ENCODE measurements at regions not wholly inside any gene's neighbourhood (a gene's known extent, or its start where the extent isn't known, plus 50 kb on each side); places are given as distances from the start of the nearest gene placed in this dataset.

GRCh38 chrX:38856670-38857265 is 55.5 kb downstream of the MID1IP1 start:
- TF ChIP-seq CTCF (IDR thresholded peaks at IDR 0.05; ENCODE audit: borderline replicate concordance, insufficient read depth, low read depth, low read length): no peak
- no peak overlapping the region for H3K4me3 ChIP-seq (ENCODE audit: low read depth, low read length)

- no peak for TF ChIP-seq CTCF (IDR thresholded peaks at IDR 0.05; ENCODE audit: borderline replicate concordance, insufficient read depth, low read depth, low read length)
- H3K4me3 ChIP-seq (ENCODE audit: low read depth, low read length): no peak overlapping the region
Observed at GRCh38 chrX:38857736-38858523, 56.7 kb downstream of the MID1IP1 start.

- no peak for TF ChIP-seq CTCF (IDR thresholded peaks at IDR 0.05; ENCODE audit: borderline replicate concordance, insufficient read depth, low read depth, low read length)
- H3K4me3 ChIP-seq (ENCODE audit: low read depth, low read length): no peak overlapping the region
Observed at GRCh38 chrX:38859602-38860001, 58.3 kb downstream of the MID1IP1 start.

GRCh38 chrX:38860106-38861013 is 59.1 kb downstream of the MID1IP1 start:
- no peak overlapping the region for H3K4me3 ChIP-seq (ENCODE audit: low read depth, low read length)
- TF ChIP-seq CTCF (IDR thresholded peaks at IDR 0.05; ENCODE audit: borderline replicate concordance, insufficient read depth, low read depth, low read length): no peak

- H3K4me3 ChIP-seq (ENCODE audit: low read depth, low read length): no peak overlapping the region
- TF ChIP-seq CTCF (IDR thresholded peaks at IDR 0.05; ENCODE audit: borderline replicate concordance, insufficient read depth, low read depth, low read length): no peak
Observed at GRCh38 chrX:38861489-38861888, 60.2 kb downstream of the MID1IP1 start.

GRCh38 chrX:38862100-38862499 is 60.8 kb downstream of the MID1IP1 start:
- no peak for TF ChIP-seq CTCF (IDR thresholded peaks at IDR 0.05; ENCODE audit: borderline replicate concordance, insufficient read depth, low read depth, low read length)
- H3K4me3 ChIP-seq (ENCODE audit: low read depth, low read length): no peak overlapping the region

All from GM12875 (cell line).